ENCODE measurements at regions not wholly inside any gene's neighbourhood (a gene's known extent, or its start where the extent isn't known, plus 50 kb on each side); places are given as distances from the start of the nearest gene placed in this dataset.

GRCh38 chr15:35320158-35320780, 225.7 kb downstream of the DPH6 start:
- no peak for DNase-seq (ENCODE audit: low spot score)

- DNase-seq (ENCODE audit: low spot score), result no peak
Measured at GRCh38 chr15:35319354-35319753, 226.6 kb downstream of the DPH6 start.

GRCh38 chr15:35317217-35317616, 228.7 kb downstream of the DPH6 start:
- no peak for DNase-seq (ENCODE audit: low spot score)

- no peak for DNase-seq (ENCODE audit: low spot score)
Measured at GRCh38 chr15:35312344-35312743, 227.2 kb upstream of the NANOGP8 start.

DNA sequence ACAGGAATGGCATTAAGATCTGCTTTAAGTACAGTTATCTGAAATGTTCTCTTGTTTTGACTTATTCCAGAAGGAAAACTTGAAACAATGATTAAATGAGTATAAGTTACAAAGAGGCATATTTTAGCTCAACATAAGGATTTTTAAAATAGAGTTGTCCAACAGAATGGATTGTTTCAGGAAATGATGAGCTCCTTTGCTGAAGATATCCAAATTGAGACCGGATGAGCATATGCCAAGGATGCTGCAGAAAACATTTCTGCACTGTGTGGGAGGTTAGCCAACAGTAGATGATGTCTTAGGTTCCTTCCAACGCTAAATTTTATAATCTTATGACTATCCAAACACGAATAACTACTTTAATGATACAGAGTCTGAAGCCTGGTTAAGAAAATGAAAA, 226.5 kb upstream of the NANOGP8 start:
- no peak for DNase-seq (ENCODE audit: low spot score)

DNA sequence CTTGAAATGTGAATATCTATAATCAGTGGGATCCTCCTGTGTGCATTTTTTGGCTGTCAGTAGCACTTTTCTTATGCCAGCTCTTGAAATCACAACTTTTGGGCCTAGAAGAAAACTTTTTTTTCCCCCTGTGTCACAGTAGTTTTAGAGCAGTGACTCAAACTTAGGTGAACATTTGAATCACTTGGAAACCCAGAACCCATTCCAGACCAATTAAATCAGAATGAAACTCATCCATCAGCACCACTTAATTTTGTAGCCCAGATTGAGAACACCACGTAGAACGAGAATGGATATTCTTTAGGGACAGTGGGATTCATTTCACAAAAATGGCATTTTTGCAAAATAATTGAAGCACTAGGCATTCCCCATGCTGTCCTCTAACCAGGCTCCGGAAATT, 224.8 kb upstream of the NANOGP8 start:
- no peak for DNase-seq (ENCODE audit: low spot score)

DNA sequence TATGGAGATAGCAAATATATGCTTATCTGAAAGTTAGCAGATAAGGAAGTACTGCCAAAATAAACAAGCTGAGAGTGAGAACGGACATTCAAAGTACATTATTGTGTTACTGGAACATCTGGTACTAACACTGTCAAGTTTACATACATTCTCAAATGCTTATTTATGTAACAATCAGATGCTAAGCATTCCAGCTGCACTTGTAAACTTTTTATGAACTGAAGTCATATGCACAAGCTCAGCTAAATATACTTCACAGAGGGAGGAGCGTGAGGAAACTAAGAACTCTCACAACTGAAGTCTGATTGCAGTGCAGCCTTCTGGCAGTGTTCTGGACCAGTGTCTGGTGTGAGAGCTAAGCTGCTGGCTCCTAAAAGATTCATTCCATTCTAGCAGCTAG, 223.7 kb upstream of the NANOGP8 start:
- no peak for DNase-seq (ENCODE audit: low spot score)

GRCh38 chr15:35307676-35308075, 222.6 kb upstream of the NANOGP8 start:
- DNase-seq (ENCODE audit: low spot score), result no peak

GRCh38 chr15:35307026-35307425, 221.9 kb upstream of the NANOGP8 start:
- no peak for DNase-seq (ENCODE audit: low spot score)

GRCh38 chr15:35306361-35306981, 221.4 kb upstream of the NANOGP8 start:
- DNase-seq (ENCODE audit: low spot score), result peak; percentile 44

DNA sequence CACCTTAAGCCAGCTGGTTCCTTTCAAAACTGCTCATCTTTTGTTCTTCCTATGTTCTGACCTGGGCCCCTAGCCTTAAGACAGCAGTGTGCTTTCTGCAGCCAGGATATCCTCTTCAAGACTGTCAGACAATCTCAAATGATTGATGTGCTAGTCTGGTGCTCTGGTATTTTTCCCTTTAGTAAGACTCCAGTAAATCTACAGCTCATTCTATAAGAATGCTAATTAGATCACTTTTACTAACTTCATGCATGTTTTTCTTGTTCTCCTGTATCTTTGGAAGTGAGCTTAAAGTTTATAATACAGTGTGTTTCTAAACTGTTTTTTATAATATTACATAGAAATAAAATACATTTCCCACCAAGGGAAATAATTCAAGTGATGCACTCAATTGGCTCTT, 220.9 kb upstream of the NANOGP8 start:
- no peak for DNase-seq (ENCODE audit: low spot score)

DNA sequence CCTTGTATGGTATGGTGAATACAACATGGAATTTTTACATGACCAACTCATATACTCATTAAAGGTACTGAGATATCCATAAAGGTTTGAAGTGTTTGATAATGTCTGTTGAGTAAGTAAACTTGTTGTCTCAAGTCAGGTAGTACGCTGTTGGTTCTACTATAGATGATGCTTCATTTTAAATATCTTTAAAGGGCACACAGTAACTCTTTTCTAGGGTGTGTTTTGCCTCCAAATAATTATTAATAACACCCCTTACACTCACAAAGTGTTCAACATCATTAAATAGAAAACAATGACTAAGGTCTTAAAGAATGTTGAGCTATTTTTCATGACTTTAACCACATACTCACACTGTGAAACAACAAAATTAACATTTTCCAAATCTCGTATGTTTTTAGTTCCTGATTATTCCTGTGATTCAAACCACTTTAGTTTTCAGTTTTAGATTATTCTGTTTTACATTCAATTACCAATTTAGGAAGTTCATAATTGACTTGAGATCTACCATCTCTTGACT, 220.0 kb upstream of the NANOGP8 start:
- DNase-seq (ENCODE audit: low spot score), result no peak

DNA sequence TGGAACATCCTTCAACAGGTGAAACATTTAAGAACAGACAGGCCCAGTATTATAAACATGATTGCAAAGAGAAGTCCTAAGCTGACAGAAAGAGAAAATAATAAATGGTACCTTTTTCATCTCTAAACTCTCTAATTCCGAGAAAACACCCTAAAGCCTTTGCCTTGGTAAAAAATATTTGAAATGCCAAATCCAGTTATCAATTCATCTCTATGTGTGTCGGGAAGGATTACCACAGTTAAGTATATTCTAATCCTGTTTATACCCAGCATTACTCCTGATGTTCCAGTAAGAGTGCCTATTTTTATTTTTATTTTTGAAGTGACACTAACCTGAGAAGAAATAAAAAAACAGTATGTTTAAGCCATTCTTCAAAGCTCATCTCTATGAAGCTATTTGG, 219.3 kb upstream of the NANOGP8 start:
- DNase-seq (ENCODE audit: low spot score), result no peak

DNA sequence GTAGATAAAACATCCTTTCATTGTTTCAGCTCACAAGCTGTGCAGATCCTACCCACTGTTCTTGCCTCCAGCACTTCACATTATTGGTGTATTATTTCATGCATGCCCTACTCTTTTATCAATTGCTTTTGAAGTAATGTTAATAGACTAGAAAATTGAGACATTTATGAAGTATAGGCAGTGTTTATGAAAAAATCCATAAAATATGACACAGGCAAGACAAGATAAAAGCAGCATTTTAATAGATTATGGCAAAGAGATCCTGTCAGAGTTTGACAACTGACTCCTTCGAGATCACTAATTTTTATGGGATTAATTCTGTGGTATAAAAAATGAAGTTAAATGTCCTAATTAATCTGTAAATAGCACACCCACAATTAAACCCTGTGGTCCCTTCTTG, 217.2 kb upstream of the NANOGP8 start:
- DNase-seq (ENCODE audit: low spot score), result no peak

DNA sequence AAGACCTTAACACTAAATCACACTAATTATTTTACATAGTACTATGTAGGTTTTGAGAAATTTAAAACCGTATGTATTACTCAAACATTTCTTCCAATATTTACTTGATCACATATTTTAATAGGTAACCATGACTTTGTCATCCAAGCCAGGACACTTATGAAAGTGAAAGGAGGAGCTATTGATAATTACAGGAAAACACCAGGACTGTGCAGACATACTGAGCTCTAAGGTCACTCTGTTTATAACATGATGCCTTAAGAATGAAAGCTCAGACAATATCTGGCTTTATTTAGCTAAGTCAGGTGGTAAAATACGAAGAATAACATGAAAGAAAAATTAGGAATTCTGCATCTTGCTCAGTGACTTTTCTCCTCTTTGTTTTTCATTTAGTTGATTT, 216.0 kb upstream of the NANOGP8 start:
- DNase-seq (ENCODE audit: low spot score), result no peak

DNA sequence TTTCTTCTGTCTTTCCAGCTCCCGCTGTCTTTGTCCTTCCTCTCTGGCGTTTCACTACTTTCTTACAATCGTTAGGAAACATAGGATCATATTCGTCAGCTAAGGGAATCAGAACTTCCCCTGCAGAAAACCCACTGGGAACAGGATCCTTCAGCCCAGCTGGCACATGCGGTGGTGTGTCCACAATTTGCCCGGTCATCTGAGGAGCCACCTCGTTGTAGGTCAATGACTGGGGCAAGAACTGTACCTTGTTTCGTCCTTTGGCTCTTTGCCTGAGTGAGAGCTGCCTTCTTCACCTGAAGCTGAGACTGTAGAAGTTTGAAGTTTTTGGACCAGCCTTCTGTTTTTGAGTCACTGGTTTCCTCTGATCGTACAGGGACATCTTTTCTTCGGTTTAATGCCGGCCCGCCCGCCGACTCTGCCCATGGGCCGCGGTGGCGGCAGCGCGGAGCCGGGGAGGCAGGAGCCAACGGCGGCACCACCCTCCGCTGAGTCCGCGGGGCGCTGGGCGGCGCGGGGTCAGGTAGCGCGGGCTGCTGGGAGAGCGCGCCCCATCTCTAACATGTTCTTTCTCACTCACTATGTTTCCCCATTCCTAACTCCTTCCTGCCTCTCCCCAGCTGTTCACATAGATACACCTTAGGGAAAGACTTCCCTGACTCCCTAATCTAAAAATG, 214.1 kb upstream of the NANOGP8 start:
- no peak for DNase-seq (ENCODE audit: low spot score)

- DNase-seq (ENCODE audit: low spot score), result no peak
Measured at GRCh38 chr15:35298509-35298908, 213.4 kb upstream of the NANOGP8 start.

- no peak for DNase-seq (ENCODE audit: low spot score)
Measured at GRCh38 chr15:35293353-35294130, 208.4 kb upstream of the NANOGP8 start.

GRCh38 chr15:35290301-35290721, 205.2 kb upstream of the NANOGP8 start:
- no peak for DNase-seq (ENCODE audit: low spot score)

- DNase-seq (ENCODE audit: low spot score), result peak; percentile 55
Measured at GRCh38 chr15:35289024-35289617, 204.0 kb upstream of the NANOGP8 start.

GRCh38 chr15:35288580-35288979, 203.5 kb upstream of the NANOGP8 start:
- DNase-seq (ENCODE audit: low spot score), result no peak

DNA sequence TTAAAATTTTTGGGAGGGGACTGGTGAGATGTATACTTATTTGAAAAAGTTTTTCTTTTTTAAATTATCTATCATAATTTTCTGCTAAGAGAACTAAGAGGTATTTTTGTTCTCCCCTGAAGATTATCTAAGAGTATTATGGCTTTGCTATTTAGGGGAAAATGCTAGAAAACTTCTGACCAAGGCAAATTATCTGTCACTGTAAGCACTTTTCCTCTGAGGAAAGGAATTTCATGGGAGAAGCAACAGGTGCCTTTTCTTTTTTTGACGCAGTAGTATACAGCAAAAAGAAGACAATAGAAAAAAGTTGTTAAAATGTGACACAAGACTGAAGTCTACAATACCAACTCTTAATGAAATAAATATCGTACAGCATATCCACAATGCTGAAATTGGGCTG, 201.6 kb upstream of the NANOGP8 start:
- no peak for DNase-seq (ENCODE audit: low spot score)

Data from pons (tissue), 1 donor.